ENCODE measurements at regions not wholly inside any gene's neighbourhood (a gene's known extent, or its start where the extent isn't known, plus 50 kb on each side); places are given as distances from the start of the nearest gene placed in this dataset.
"Not testable (repeated sequence)": the region's sequence is repeated elsewhere in the genome, so short reads cannot be mapped to it uniquely, and the experiment has no call there.

DNA sequence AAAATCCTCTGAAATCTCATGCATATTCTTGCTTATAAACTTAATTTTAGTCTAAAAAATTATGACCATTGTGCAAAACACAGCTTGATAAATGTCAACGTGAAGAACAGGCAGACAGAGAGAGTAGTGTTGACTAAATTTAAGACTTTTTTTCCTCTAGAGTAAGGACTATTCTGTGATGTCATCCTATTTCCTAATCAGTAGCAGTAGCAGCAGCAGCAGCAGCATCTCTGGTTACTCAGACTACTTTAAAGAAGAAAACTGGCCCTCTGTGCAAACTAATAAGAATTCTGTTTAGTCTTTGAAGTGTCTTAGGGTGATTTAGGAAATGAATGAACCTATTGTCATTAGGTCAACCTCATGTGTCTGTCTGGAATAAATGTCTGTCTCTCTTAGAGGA, 403.0 kb downstream of the HINT1 start:
- Mint-ChIP-seq H3K4me1 (no peaks in the 10 kb centered on the region), H3K4me3 (no peak overlapping the region), H3K9me3 (peaks cover 2% of the 10 kb centered on the region), H3K27ac (no peak overlapping the region), H3K36me3 (no peaks in the 10 kb centered on the region)
- DNase-seq (ENCODE audit: low spot score in 2 of 2) (no peak), ATAC-seq (no peak)

GRCh38 chr5:130759061-130759460, 406.0 kb downstream of the HINT1 start:
- ATAC-seq (no peak), DNase-seq (ENCODE audit: low spot score in 2 of 2) (no peak)
- no peak overlapping the region for H3K27ac Mint-ChIP-seq
- no peaks in the 10 kb centered on the region for H3K4me1 Mint-ChIP-seq
- H3K9me3 Mint-ChIP-seq, result no peaks in the 10 kb centered on the region
- H3K4me3 Mint-ChIP-seq, result no peak overlapping the region
- no peaks in the 10 kb centered on the region for H3K36me3 Mint-ChIP-seq

DNA sequence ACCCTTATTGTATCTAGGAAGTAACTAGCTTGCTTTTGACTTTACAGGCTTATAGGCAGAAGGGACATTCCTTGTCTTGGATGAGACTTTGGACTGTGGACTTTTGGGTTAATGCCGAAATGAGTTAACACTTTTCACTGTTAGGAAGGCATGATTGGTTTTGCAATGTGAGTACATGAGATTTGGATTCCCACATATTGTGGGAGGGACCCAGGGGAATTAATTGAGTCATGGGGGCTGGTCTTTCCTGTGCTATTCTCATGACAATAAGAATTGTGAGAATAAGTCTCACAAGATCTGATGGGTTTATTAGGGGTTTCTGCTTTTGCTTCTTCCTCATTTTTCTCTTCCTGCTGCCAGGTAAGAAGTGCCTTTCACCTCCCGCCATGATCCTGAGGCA, 417.5 kb downstream of the HINT1 start:
- no peaks in the 10 kb centered on the region for H3K36me3 Mint-ChIP-seq
- no peak for DNase-seq (ENCODE audit: low spot score in 2 of 2)
- no peaks in the 10 kb centered on the region for H3K9me3 Mint-ChIP-seq
- no peak for ATAC-seq
- no peak overlapping the region for H3K27ac Mint-ChIP-seq
- no peak overlapping the region for H3K4me3 Mint-ChIP-seq
- no peaks in the 10 kb centered on the region for H3K4me1 Mint-ChIP-seq

DNA sequence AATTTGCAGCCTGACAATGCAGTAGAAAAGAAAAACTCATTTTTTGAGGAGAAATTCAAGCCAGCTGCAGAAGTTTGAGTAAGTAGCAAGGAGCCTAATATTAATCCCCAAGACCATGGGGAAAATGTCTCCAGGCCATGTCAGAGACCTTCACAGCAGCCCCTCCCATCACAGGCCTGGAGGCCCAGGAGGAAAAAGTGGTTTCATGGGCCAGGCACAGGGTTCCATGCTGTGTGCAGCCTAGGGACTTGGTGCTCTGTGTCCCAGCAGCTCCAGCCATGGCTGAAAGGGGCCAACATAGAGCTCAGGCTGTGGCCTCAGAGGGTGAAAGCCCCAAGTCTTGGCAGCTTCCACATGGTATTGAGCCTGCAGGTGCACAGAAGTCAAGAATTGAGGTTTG, 418.4 kb downstream of the HINT1 start:
- not testable (repeated sequence) for H3K4me3 Mint-ChIP-seq; DNase-seq (ENCODE audit: low spot score in 2 of 2); H3K27ac Mint-ChIP-seq; H3K4me1 Mint-ChIP-seq; ATAC-seq; H3K9me3 Mint-ChIP-seq; H3K36me3 Mint-ChIP-seq

- DNase-seq (ENCODE audit: low spot score in 2 of 2) (no peak), ATAC-seq (no peak)
- H3K36me3 Mint-ChIP-seq, result no peaks in the 10 kb centered on the region
- no peaks in the 10 kb centered on the region for H3K4me1 Mint-ChIP-seq
- no peak overlapping the region for H3K4me3 Mint-ChIP-seq
- H3K27ac Mint-ChIP-seq, result no peak overlapping the region
- H3K9me3 Mint-ChIP-seq, result peaks cover 1% of the 10 kb centered on the region
Measured at GRCh38 chr5:130743092-130743491, 422.0 kb downstream of the HINT1 start.

GRCh38 chr5:130740047-130740569, 424.9 kb downstream of the HINT1 start:
- ATAC-seq (no peak), DNase-seq (ENCODE audit: low spot score in 2 of 2) (no peak)
- peaks cover 3% of the 10 kb centered on the region for H3K9me3 Mint-ChIP-seq
- no peak overlapping the region for H3K27ac Mint-ChIP-seq
- no peak overlapping the region for H3K4me3 Mint-ChIP-seq
- no peaks in the 10 kb centered on the region for H3K4me1 Mint-ChIP-seq
- H3K36me3 Mint-ChIP-seq, result no peaks in the 10 kb centered on the region

- Mint-ChIP-seq H3K9me3 (peaks cover 7% of the 10 kb centered on the region), H3K4me3 (no peak overlapping the region), H3K27ac (no peak overlapping the region), H3K4me1 (no peaks in the 10 kb centered on the region), H3K36me3 (no peaks in the 10 kb centered on the region)
- ATAC-seq (no peak), DNase-seq (ENCODE audit: low spot score in 2 of 2) (no peak)
Measured at GRCh38 chr5:130731839-130732238, 433.2 kb downstream of the HINT1 start.

- Mint-ChIP-seq H3K36me3 (no peaks in the 10 kb centered on the region), H3K9me3 (peaks cover 7% of the 10 kb centered on the region), H3K27ac (no peak overlapping the region), H3K4me3 (no peak overlapping the region), H3K4me1 (no peaks in the 10 kb centered on the region)
- DNase-seq (ENCODE audit: low spot score in 2 of 2), result no peak
- ATAC-seq, result no peak
Measured at GRCh38 chr5:130729541-130729940, 435.5 kb downstream of the HINT1 start.

GRCh38 chr5:130727830-130728229, 437.2 kb downstream of the HINT1 start:
- Mint-ChIP-seq H3K27ac (no peak overlapping the region), H3K36me3 (no peaks in the 10 kb centered on the region), H3K9me3 (peaks cover 7% of the 10 kb centered on the region), H3K4me3 (no peak overlapping the region), H3K4me1 (no peaks in the 10 kb centered on the region)
- DNase-seq (ENCODE audit: low spot score in 2 of 2) (no peak), ATAC-seq (no peak)

DNA sequence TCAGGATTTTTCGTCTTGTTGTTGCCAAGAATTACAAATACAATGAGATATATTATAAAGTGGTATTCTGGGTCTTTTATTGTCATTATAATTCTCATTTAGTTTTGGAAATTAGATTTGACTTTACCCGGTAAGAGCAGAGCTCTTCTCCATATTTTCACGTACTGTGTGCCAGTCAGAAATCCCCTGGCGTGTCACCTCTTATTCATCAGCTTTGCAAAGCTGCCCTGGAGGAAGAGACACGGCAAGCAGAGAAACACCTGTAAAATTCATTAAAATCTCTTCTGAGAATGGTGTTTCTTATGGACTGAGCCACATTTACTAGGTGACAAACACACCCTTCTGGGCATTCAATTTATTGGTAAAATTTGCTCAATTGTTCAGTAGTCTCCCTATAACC, 440.4 kb downstream of the HINT1 start:
- Mint-ChIP-seq H3K27ac (no peak overlapping the region), H3K9me3 (no peaks in the 10 kb centered on the region), H3K36me3 (no peaks in the 10 kb centered on the region), H3K4me3 (no peak overlapping the region), H3K4me1 (no peaks in the 10 kb centered on the region)
- DNase-seq (ENCODE audit: low spot score in 2 of 2), result no peak
- no peak for ATAC-seq

- ATAC-seq (no peak), DNase-seq (ENCODE audit: low spot score in 2 of 2) (no peak)
- Mint-ChIP-seq H3K36me3 (no peaks in the 10 kb centered on the region), H3K4me1 (no peaks in the 10 kb centered on the region), H3K9me3 (no peaks in the 10 kb centered on the region), H3K27ac (no peak overlapping the region), H3K4me3 (no peak overlapping the region)
Measured at GRCh38 chr5:130720355-130720754, 444.7 kb downstream of the HINT1 start.

GRCh38 chr5:130715541-130715940, 449.5 kb downstream of the HINT1 start:
- no peak overlapping the region for H3K27ac Mint-ChIP-seq
- no peak for ATAC-seq
- no peak for DNase-seq (ENCODE audit: low spot score in 2 of 2)
- no peaks in the 10 kb centered on the region for H3K36me3 Mint-ChIP-seq
- H3K9me3 Mint-ChIP-seq, result no peaks in the 10 kb centered on the region
- H3K4me3 Mint-ChIP-seq, result no peak overlapping the region
- no peaks in the 10 kb centered on the region for H3K4me1 Mint-ChIP-seq

GRCh38 chr5:130714200-130714599, 450.9 kb downstream of the HINT1 start:
- Mint-ChIP-seq H3K4me1 (no peaks in the 10 kb centered on the region), H3K27ac (no peak overlapping the region), H3K4me3 (no peak overlapping the region), H3K36me3 (no peaks in the 10 kb centered on the region), H3K9me3 (no peaks in the 10 kb centered on the region)
- ATAC-seq (no peak), DNase-seq (ENCODE audit: low spot score in 2 of 2) (no peak)

GRCh38 chr5:130712324-130712723, 452.7 kb downstream of the HINT1 start:
- H3K36me3 Mint-ChIP-seq, result no peaks in the 10 kb centered on the region
- no peak overlapping the region for H3K4me3 Mint-ChIP-seq
- H3K9me3 Mint-ChIP-seq, result no peaks in the 10 kb centered on the region
- H3K27ac Mint-ChIP-seq, result no peak overlapping the region
- no peak for ATAC-seq
- no peak for DNase-seq (ENCODE audit: low spot score in 2 of 2)
- no peaks in the 10 kb centered on the region for H3K4me1 Mint-ChIP-seq

DNA sequence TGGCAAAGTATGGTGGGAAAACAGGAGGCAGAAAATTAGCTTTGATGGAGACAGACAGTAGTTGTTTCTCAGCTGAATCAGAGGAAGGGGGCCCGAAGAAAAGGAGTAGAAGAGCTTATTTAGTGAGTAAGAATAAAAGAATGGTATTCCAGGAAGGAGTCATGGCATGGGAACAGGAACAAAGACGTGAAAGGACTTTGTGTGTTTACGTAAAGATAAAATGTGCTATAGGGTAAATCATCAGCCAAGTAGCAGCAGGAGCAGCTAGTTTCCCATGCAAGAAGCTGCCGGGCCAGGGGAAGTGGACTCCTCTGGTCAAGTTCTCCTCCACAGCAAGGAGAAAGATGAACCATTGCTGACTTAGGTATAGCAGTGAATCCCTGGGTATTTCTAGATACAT, 454.5 kb downstream of the HINT1 start:
- Mint-ChIP-seq H3K4me1 (no peaks in the 10 kb centered on the region), H3K36me3 (no peaks in the 10 kb centered on the region), H3K9me3 (no peaks in the 10 kb centered on the region), H3K27ac (no peak overlapping the region), H3K4me3 (no peak overlapping the region)
- DNase-seq (ENCODE audit: low spot score in 2 of 2), result no peak
- no peak for ATAC-seq

DNA sequence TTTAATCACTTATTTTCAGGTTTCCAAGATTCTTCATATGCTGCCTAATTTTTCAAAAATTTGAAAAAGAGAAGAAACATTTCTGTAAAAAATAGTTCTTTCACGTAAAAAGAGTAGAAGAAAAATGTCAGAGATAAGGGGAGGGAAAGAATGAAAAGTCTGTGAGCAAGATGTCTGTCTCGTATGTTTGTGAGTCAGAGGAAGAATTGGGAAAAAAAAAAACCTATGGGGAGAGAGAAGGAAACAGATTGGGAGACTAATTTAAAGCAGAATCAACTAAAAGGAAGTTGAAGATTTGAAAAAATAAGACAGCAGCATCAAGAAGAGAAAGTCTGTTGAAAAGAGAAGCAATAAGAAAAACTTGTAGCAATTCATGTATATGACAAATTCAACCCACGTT, 456.3 kb downstream of the HINT1 start:
- no peaks in the 10 kb centered on the region for H3K4me1 Mint-ChIP-seq
- no peaks in the 10 kb centered on the region for H3K9me3 Mint-ChIP-seq
- no peak overlapping the region for H3K27ac Mint-ChIP-seq
- no peak overlapping the region for H3K4me3 Mint-ChIP-seq
- DNase-seq (ENCODE audit: low spot score in 2 of 2) (no peak), ATAC-seq (no peak)
- H3K36me3 Mint-ChIP-seq, result no peaks in the 10 kb centered on the region

- no peaks in the 10 kb centered on the region for H3K9me3 Mint-ChIP-seq
- DNase-seq (ENCODE audit: low spot score in 2 of 2) (no peak), ATAC-seq (no peak)
- H3K4me3 Mint-ChIP-seq, result no peak overlapping the region
- no peaks in the 10 kb centered on the region for H3K4me1 Mint-ChIP-seq
- no peak overlapping the region for H3K27ac Mint-ChIP-seq
- no peaks in the 10 kb centered on the region for H3K36me3 Mint-ChIP-seq
Measured at GRCh38 chr5:130706696-130707095, 458.4 kb downstream of the HINT1 start.

Measured in stimulated activated effector memory CD8-positive, alpha-beta T cell treated with anti-CD3 and anti-CD28 coated beads, Interleukin-12 subunit alpha, Interleukin-12 subunit beta, amount 100 ng/mL, for 72 hours (primary cell).